Transverse colon (tissue), 4 donors: ENCODE measurements at regions not wholly inside any gene's neighbourhood (a gene's known extent, or its start where the extent isn't known, plus 50 kb on each side); places are given as distances from the start of the nearest gene placed in this dataset.

Source experiments
- CTCF ChIP-seq, 5 experiments: fragments of 200-600 bp in 3 of 5; fragments of 450-650 bp in 2 of 5; sonication (generic) in 3 of 5; IDR thresholded peaks; 1 replicate in 2 of 5; 2 replicates in 3 of 5; pipeline ENCODE4 v1.5.1; 2016 to 2017; ENCODE audit warnings: antibody characterized with exemption in 5 of 5, inconsistent platforms in 3 of 5, mild to moderate bottlenecking in 2 of 5, moderate library complexity in 1 of 5
- POLR2A ChIP-seq: fragments of 450-650 bp; IDR thresholded peaks from one replicate; pipeline ENCODE4 v1.6.1; 2016; ENCODE audit warnings: antibody characterized with exemption, mild to moderate bottlenecking, moderate library complexity
- POLR2AphosphoS5 ChIP-seq, 3 donors: sonication (generic); formaldehyde crosslinking; IDR thresholded peaks; one replicate each; pipeline ENCODE4 v1.6.1; 2016; ENCODE audit warnings: antibody characterized with exemption in 3 of 3

- TF ChIP-seq CTCF (IDR thresholded peaks at IDR 0.05) (no peak), POLR2AphosphoS5 (IDR thresholded peaks at IDR 0.05) (no peak), POLR2A (no peak)
Measured at GRCh38 chr10:62635127-62635526, 169.4 kb upstream of the ADO start.
